SK-N-MC (cell line): ENCODE measurements at regions not wholly inside any gene's neighbourhood (a gene's known extent, or its start where the extent isn't known, plus 50 kb on each side); places are given as distances from the start of the nearest gene placed in this dataset.

Source experiments
- EZH2 ChIP-seq: fragments of 200-600 bp; sonication (generic); IDR thresholded peaks from one replicate; pipeline ENCODE4 v1.6.1; 2017; ENCODE audit warnings: antibody characterized with exemption
- FOXP2 ChIP-seq: optimal IDR thresholded peaks from 2 replicates; pipeline ENCODE3; 2011; ENCODE audit warnings: mild to moderate bottlenecking, moderate library complexity; ENCODE audit not compliant: insufficient read depth; ENCODE audit errors: extremely low read length, control extremely low read depth
- POLR2AphosphoS5 ChIP-seq: IDR thresholded peaks from 2 replicates; pipeline ENCODE4 v1.6.1; 2012; ENCODE audit warnings: mild to moderate bottlenecking, low read depth, low read length, borderline replicate concordance

GRCh38 chr13:58729361-58729760 lies 1097.8 kb downstream of the PCDH17 start:
- TF ChIP-seq POLR2AphosphoS5 (no peak), EZH2 (no peak), FOXP2 (no peak)
